RWPE2 (cell line): ENCODE measurements at regions not wholly inside any gene's neighbourhood (a gene's known extent, or its start where the extent isn't known, plus 50 kb on each side); places are given as distances from the start of the nearest gene placed in this dataset.

Experiments
- ATAC-seq: fragments of 200-7000 bp; cut with Tn5 transposase; 3 replicates; pipeline ENCODE4 v1.9.1; 2021; ENCODE audit warnings: low read depth
- DNase-seq: peaks from one replicate; pipeline ENCODE4 v3.0.0-alpha.2; 2020; ENCODE audit warnings: low spot score
- H3K27ac ChIP-seq: fragments of 450-650 bp; 2 replicates; pipeline ENCODE4 v1.5.1; 2017; ENCODE audit warnings: mild to moderate bottlenecking; ENCODE audit not compliant: poor library complexity, severe bottlenecking
- H3K27me3 ChIP-seq: fragments of 250-450 bp; sonication (Bioruptor Pico); 2 replicates; pipeline ENCODE4 v1.5.1; 2021; ENCODE audit warnings: mild to moderate bottlenecking, moderate library complexity; ENCODE audit not compliant: insufficient read depth, poor library complexity, severe bottlenecking
- H3K36me3 ChIP-seq: fragments of 250-450 bp; sonication (Bioruptor Pico); 2 replicates; pipeline ENCODE4 v1.5.1; 2020; ENCODE audit warnings: low read depth, mild to moderate bottlenecking, moderate library complexity
- H3K4me1 ChIP-seq: fragments of 250-450 bp; sonication (Bioruptor Pico); 2 replicates; pipeline ENCODE4 v1.5.1; 2021; ENCODE audit warnings: mild to moderate bottlenecking, moderate library complexity; ENCODE audit not compliant: insufficient read depth, poor library complexity, severe bottlenecking
- H3K4me3 ChIP-seq: fragments of 250-450 bp; sonication (Bioruptor Pico); 2 replicates; pipeline ENCODE4 v1.5.1; 2021; ENCODE audit warnings: mild to moderate bottlenecking, moderate library complexity; ENCODE audit not compliant: severe bottlenecking
- H3K9me3 ChIP-seq: fragments of 250-450 bp; sonication (Bioruptor Pico); 2 replicates; pipeline ENCODE4 v1.5.1; 2021; ENCODE audit warnings: mild to moderate bottlenecking, moderate library complexity; ENCODE audit not compliant: severe bottlenecking
- TF ChIP-seq, protein P1 (sequence below): fragments of 450-650 bp; IDR thresholded peaks from one replicate; pipeline ENCODE4 v1.5.1; 2017; ENCODE audit warnings: mild to moderate bottlenecking, moderate library complexity; ENCODE audit not compliant: poor library complexity, severe bottlenecking

DNA sequence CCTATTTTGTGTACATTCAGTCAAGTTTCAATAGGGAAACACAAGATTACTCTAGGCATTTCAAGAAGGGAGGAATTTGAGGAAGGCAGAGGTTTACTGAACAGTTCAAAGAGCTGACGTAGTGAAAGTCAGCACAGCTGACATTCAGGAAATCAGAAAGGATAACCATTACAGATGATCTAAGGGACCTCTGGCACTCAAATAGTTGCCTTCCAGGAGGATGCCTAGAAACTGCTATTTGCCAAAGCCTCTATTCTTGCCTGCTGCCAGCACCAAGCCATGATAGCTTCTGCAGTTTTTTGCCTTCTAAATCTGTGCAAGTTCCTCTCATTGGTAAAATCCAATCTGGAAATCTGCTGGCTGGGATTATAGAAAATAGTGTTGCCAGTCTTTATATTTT is 373.1 kb downstream of the CSNK1G3 start:
- no peak for ATAC-seq
- H3K4me1 ChIP-seq, result no peaks in the 10 kb centered on the region

DNA sequence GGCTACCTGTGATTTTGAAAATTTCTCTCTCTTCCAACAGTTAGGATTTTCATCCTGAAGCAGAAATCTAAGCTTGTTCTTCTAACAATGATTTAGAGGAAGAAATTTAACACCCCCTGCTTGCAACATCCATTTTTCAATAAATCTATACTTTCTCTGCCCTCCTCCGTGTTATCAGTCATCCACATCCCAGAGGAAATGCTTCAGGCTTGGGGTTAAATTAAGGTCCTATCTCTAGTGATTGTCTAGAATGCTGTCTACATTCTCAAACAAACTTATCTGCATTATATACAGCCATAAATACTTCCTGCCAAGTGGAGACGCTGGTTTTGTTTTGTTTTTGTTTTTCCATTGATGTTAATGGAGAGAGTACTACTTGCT is 371.0 kb downstream of the CSNK1G3 start:
- no peak overlapping the region for H3K27ac ChIP-seq
- no peak overlapping the region for H3K4me3 ChIP-seq
- DNase-seq (no peak), ATAC-seq (no peak)
- H3K27me3 ChIP-seq, result peaks cover 4% of the 10 kb centered on the region
- H3K36me3 ChIP-seq, result no peaks in the 10 kb centered on the region
- TF ChIP-seq, protein P1, sequence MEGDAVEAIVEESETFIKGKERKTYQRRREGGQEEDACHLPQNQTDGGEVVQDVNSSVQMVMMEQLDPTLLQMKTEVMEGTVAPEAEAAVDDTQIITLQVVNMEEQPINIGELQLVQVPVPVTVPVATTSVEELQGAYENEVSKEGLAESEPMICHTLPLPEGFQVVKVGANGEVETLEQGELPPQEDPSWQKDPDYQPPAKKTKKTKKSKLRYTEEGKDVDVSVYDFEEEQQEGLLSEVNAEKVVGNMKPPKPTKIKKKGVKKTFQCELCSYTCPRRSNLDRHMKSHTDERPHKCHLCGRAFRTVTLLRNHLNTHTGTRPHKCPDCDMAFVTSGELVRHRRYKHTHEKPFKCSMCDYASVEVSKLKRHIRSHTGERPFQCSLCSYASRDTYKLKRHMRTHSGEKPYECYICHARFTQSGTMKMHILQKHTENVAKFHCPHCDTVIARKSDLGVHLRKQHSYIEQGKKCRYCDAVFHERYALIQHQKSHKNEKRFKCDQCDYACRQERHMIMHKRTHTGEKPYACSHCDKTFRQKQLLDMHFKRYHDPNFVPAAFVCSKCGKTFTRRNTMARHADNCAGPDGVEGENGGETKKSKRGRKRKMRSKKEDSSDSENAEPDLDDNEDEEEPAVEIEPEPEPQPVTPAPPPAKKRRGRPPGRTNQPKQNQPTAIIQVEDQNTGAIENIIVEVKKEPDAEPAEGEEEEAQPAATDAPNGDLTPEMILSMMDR, result no peak
- H3K9me3 ChIP-seq, result no peaks in the 10 kb centered on the region
- no peaks in the 10 kb centered on the region for H3K4me1 ChIP-seq

More for the DNA sequence above, 373.1 kb downstream of the CSNK1G3 start:
- Histone ChIP-seq H3K36me3 (no peaks in the 10 kb centered on the region), H3K27me3 (peaks cover 4% of the 10 kb centered on the region), H3K4me3 (no peak overlapping the region), H3K9me3 (no peaks in the 10 kb centered on the region), H3K27ac (no peak overlapping the region)
- no peak for DNase-seq
- TF ChIP-seq, protein P1, result no peak

DNA sequence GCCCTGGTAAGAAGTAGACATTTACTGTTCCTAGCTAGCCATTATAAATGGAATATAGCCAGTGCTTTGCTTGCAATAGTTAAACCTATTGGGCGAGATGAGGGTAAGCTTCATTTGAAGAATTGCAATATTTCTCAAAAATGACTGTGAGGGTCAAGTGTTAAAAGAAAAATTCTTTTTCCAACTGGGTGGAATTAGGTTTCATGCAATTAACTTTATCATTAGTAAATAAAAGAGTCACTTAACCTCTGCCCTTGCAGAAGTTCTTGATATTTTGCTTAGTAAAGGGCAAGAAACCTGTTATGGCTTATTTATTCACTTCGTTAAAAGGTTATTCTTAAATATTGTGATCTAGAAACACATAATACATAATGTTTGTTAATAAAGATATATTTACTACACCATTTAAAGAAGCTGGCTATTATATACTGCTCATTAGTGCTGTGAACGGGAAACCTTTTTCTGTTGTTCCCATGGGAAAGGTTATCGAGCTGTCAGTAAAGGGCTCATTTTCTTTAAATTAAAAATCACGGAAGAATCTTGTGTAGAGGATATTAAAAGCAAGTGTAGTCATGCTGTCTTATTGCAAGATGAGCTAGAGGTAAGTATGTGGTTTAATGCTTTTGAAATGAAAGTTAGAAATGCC is 370.5 kb downstream of the CSNK1G3 start:
- no peak for DNase-seq
- no peaks in the 10 kb centered on the region for H3K4me1 ChIP-seq
- no peaks in the 10 kb centered on the region for H3K36me3 ChIP-seq
- no peak overlapping the region for H3K4me3 ChIP-seq
- H3K27ac ChIP-seq, result no peak overlapping the region
- H3K27me3 ChIP-seq, result peaks cover 4% of the 10 kb centered on the region
- ATAC-seq, result no peak
- no peaks in the 10 kb centered on the region for H3K9me3 ChIP-seq
- TF ChIP-seq, protein P1, result no peak

DNA sequence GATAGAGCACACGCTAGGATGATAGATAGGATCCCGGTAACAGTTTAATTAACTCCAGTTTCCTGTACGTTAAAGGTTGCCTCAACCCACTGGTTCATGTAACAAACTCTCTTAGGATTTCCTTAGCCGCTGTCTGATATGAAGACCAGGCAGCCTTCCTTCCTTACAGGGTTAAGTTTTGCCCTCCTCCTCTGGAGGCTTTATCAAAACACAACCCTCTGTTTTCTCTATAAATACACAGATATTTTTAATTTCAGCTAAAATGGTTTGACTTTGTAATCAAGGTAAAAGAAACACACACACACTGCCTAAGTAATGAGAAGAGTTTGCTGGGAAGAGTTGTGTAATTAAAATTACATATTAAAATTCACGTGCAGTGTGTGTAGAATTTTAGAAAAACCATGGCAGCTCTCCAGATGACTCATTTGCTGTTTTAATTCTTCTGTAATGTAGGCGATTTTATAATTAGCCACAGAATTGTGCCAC is 369.8 kb downstream of the CSNK1G3 start:
- H3K36me3 ChIP-seq, result no peaks in the 10 kb centered on the region
- H3K4me1 ChIP-seq, result no peaks in the 10 kb centered on the region
- ATAC-seq (no peak), DNase-seq (no peak)
- peaks cover 4% of the 10 kb centered on the region for H3K27me3 ChIP-seq
- no peak overlapping the region for H3K4me3 ChIP-seq
- no peaks in the 10 kb centered on the region for H3K9me3 ChIP-seq
- no peak overlapping the region for H3K27ac ChIP-seq
- TF ChIP-seq, protein P1, result no peak

DNA sequence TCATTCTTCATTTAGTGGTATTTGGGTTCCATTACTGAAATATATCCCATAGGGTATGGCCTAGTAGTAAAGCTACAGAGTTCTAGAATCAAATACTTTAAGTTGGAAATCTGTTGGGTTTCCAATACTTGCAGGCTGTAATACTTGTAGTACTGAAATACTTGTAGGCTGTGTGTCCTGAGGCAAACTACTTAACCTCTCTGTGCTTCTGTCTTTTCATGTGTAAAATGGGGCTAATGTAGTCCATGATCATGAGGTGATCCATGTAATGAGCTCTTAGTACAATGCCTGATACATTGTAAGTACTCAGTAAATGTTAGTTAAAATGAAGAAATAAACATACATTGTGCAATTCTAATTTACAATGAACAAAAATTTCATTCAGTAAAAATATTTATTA is 368.9 kb downstream of the CSNK1G3 start:
- peaks cover 4% of the 10 kb centered on the region for H3K27me3 ChIP-seq
- ATAC-seq (no peak), DNase-seq (no peak)
- no peaks in the 10 kb centered on the region for H3K36me3 ChIP-seq
- H3K9me3 ChIP-seq, result no peaks in the 10 kb centered on the region
- H3K27ac ChIP-seq, result no peak overlapping the region
- no peak overlapping the region for H3K4me3 ChIP-seq
- H3K4me1 ChIP-seq, result no peaks in the 10 kb centered on the region
- TF ChIP-seq, protein P1, result no peak
